ENCODE measurements at regions not wholly inside any gene's neighbourhood (a gene's known extent, or its start where the extent isn't known, plus 50 kb on each side); places are given as distances from the start of the nearest gene placed in this dataset.

DNA sequence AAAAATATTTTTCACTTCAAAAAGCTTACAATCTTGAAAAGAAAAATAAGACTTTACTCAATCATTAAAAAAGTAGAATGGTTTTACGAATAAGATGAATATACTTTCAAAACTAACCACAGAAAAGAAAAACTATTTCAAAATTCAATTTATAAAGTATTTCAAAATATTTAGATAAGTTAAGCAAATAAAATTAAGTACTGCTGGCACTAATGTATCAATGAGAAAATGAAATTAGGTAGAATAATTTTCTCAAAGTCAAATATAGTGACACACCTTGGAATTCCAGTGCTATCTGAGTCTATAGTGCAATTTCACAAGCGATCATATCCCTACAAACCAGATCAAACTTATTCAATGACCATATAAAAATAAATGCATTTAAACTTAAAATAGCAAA, 109.8 kb upstream of the SEMA3A start:
- Histone ChIP-seq H3K4me1 (no peaks in the 10 kb centered on the region), H3K4me3 (no peak overlapping the region), H3K27ac (no peak overlapping the region), H3K27me3 (no peaks in the 10 kb centered on the region), H3K36me3 (no peaks in the 10 kb centered on the region), H3K9me3 (peaks cover 0 to 2% of the 10 kb centered on the region in 2 donors)
- ATAC-seq (no peak), DNase-seq (no peak)
- intact Hi-C loops (cut with DNase I) = no loop called here
- TF ChIP-seq, protein P1, sequence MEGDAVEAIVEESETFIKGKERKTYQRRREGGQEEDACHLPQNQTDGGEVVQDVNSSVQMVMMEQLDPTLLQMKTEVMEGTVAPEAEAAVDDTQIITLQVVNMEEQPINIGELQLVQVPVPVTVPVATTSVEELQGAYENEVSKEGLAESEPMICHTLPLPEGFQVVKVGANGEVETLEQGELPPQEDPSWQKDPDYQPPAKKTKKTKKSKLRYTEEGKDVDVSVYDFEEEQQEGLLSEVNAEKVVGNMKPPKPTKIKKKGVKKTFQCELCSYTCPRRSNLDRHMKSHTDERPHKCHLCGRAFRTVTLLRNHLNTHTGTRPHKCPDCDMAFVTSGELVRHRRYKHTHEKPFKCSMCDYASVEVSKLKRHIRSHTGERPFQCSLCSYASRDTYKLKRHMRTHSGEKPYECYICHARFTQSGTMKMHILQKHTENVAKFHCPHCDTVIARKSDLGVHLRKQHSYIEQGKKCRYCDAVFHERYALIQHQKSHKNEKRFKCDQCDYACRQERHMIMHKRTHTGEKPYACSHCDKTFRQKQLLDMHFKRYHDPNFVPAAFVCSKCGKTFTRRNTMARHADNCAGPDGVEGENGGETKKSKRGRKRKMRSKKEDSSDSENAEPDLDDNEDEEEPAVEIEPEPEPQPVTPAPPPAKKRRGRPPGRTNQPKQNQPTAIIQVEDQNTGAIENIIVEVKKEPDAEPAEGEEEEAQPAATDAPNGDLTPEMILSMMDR (IDR thresholded peaks at IDR 0.05) = no peak

DNA sequence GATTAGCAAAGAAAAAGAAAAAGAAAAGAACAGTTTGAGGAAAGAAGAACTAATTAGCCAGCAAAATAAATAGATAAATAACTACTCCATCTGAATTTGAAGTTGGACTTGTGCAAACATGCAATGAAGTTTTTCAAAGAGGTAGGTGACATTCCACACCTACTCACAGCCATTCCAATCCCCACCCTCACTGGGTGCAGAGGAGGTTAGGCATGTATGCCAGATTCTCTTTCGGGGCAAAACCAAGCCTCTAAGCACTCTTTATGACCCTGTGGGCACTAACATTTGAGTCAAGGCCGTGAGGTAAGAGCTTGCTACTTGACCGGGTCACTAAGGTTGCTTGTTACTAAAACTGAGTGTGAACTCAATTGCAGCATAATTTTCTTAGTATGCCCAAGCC, 108.4 kb upstream of the SEMA3A start:
- Histone ChIP-seq H3K27me3 (no peaks in the 10 kb centered on the region), H3K9me3 (peaks cover 0 to 2% of the 10 kb centered on the region in 2 donors), H3K4me1 (no peaks in the 10 kb centered on the region), H3K4me3 (no peak overlapping the region), H3K36me3 (no peaks in the 10 kb centered on the region), H3K27ac (no peak overlapping the region)
- intact Hi-C loops (cut with DNase I) = no loop called here
- peak; percentile 99 for ATAC-seq
- TF ChIP-seq, protein P1 (IDR thresholded peaks at IDR 0.05) = no peak
- DNase-seq = peak in 1 of 4 donors; percentile 41

DNA sequence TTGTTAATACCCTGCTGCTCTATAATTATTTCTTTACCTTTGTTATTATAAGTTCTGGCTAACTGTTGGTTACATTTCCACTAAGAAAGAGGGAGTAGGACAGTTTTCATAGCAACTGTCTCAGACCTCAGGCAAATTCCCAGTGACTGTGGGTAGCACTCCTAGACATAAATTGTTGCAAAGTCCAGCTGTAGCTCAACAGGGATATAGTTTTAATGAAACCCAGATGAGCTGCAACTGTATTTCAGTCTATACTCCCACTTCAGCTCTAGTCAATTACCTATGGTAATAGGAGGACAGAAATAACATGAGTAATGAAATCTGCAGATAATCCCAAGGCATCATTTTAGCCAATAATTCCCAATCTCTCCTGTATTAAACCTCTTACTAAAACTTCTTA, 103.0 kb upstream of the SEMA3A start:
- TF ChIP-seq, protein P1 (IDR thresholded peaks at IDR 0.05) = no peak
- no peaks in the 10 kb centered on the region for H3K27me3 ChIP-seq
- intact Hi-C loops (cut with DNase I) = no loop called here
- no peak overlapping the region for H3K4me3 ChIP-seq
- no peak for DNase-seq
- no peaks in the 10 kb centered on the region for H3K36me3 ChIP-seq
- H3K4me1 ChIP-seq = no peaks in the 10 kb centered on the region
- no peak overlapping the region for H3K27ac ChIP-seq
- ATAC-seq = no peak
- H3K9me3 ChIP-seq = peaks cover 0 to 2% of the 10 kb centered on the region in 2 donors

DNA sequence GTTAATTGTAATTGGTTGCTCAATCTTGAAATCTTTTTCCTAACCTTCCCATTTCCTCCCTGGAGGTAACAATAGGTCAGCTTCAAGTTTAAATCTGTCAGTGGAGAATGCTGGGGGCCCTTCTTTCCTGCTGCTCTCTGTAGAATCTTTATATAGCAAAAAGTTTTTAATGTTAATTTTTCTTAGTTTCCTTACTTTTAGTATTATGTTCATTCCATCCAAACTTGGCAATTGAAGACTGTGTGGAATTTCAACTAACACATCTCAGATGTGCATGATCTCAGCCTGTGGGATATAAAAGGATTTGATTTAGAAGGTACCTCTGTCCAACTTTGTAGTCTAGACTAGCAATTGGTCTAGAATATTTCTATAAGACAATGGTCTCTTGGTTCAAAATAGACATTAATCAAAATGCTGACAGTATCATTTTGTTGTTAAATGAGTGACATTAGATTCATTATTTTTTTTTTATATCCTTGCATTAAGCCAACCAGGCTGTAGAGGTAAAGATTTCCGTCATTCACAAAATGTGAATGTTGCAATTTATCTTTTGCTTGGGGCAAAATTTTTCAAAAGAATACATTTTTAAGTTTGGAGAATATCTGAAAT, 100.4 kb upstream of the SEMA3A start:
- TF ChIP-seq, protein P1 (IDR thresholded peaks at IDR 0.05) = no peak
- no peaks in the 10 kb centered on the region for H3K9me3 ChIP-seq
- no peaks in the 10 kb centered on the region for H3K27me3 ChIP-seq
- H3K36me3 ChIP-seq = no peaks in the 10 kb centered on the region
- intact Hi-C loops (cut with DNase I) = no loop called here
- H3K4me3 ChIP-seq = no peak overlapping the region
- H3K27ac ChIP-seq = no peak overlapping the region
- DNase-seq = no peak
- H3K4me1 ChIP-seq = no peaks in the 10 kb centered on the region
- no peak for ATAC-seq

DNA sequence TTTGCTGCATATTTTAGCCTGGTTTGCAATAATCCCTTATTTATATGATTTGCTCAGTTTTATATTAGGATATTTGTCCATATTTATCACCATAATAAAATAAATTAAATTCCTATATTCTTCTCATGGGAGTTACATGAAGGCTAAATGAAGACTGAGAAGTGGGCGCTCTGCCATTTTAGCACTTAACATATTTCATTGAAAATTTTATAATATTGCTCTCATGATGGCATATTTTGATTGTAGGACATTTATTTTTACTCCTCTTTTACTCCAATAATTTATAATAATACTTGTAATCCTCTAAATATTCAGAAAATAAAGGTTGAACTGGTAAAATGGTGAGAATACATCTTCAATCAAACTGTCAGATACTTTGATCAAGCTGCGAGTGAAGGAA, 99.8 kb upstream of the SEMA3A start:
- Histone ChIP-seq H3K9me3 (no peaks in the 10 kb centered on the region), H3K4me3 (no peak overlapping the region), H3K27ac (no peak overlapping the region), H3K4me1 (no peaks in the 10 kb centered on the region), H3K36me3 (no peaks in the 10 kb centered on the region), H3K27me3 (no peaks in the 10 kb centered on the region)
- no peak for DNase-seq
- TF ChIP-seq, protein P1 (IDR thresholded peaks at IDR 0.05) = no peak
- intact Hi-C loops (cut with DNase I) = no loop called here
- ATAC-seq = no peak
